Activated naive CD8-positive, alpha-beta T cell (primary cell): ENCODE measurements at regions not wholly inside any gene's neighbourhood (a gene's known extent, or its start where the extent isn't known, plus 50 kb on each side); places are given as distances from the start of the nearest gene placed in this dataset.

ENCODE experiments used
- H3K27ac Mint-ChIP-seq: one replicate; pipeline ENCODE4 v1.8.0; 2021; ENCODE audit warnings: mixed read lengths
- H3K27me3 Mint-ChIP-seq: one replicate; pipeline ENCODE4 v1.8.0; 2021; ENCODE audit warnings: mixed read lengths
- H3K36me3 Mint-ChIP-seq: one replicate; pipeline ENCODE4 v1.8.0; 2021; ENCODE audit warnings: mixed read lengths
- H3K4me1 Mint-ChIP-seq: one replicate; pipeline ENCODE4 v1.8.0; 2021; ENCODE audit warnings: low read depth, mixed read lengths
- H3K4me3 Mint-ChIP-seq: one replicate; pipeline ENCODE4 v1.8.0; 2021; ENCODE audit warnings: mild to moderate bottlenecking, mixed read lengths
- H3K9me3 Mint-ChIP-seq: one replicate; pipeline ENCODE4 v1.8.0; 2021; ENCODE audit warnings: low read depth, mixed read lengths

DNA sequence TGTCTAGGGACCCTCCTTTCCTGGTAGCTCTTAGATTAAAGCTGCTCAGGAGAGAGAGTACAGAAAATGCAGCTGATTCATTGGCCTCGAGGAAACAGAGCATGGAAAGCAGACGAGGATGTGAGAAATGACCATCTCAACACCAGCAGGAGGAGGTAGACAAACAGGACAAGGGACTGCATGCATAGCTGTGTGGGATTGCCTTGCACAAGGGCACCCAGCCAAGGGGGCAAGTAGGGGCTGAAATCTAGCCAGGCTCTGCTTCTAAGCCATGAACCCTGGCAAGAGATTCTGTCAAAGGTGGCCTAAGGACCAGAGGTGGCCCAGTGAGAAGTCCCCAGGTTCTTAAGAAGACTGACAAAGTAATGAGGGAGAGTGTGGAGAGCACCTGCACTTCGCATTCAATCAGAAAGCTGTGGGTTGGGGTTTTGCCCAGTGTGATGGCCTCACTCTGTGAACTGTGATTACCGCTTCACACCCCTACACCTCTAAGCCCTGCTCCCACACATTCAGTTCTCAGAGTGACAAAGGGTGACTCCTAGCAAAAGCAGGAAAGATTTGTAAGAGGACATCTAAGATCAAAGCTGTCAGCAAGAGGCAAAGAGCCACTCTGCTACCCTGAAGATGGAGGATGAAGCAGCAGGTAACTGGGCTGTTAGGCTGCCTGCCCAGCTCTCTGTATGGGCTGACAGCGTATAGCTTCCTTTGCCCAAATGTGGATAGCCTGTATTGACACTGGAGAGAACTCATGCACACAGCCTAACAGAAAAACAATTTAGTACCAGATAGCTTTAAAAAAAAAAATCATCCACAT, 151.3 kb upstream of the PELI1 start:
- Mint-ChIP-seq H3K4me1 (peaks cover 12% of the 10 kb centered on the region), H3K36me3 (peaks cover 2% of the 10 kb centered on the region), H3K9me3 (no peaks in the 10 kb centered on the region), H3K27ac (peak overlapping the region; percentile 83), H3K27me3 (no peaks in the 10 kb centered on the region), H3K4me3 (peak overlapping the region; percentile 51)

DNA sequence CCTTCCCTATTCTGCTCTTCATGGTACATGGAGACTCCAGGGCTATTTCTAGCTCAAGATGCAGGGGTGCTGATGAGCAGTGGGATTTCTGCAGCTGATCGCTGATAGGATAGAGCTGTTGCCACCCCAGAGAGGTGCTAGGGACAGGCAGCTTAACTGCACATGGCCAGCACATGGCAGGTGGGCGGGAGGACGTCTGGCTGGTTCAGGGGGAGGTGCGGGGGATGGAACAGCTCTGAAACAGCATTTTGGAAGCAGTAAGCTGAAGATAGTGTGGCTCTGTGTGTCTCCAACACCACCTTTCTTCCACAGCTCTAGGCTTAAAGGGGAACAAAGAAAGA, 151.9 kb upstream of the PELI1 start:
- Mint-ChIP-seq H3K27me3 (no peaks in the 10 kb centered on the region), H3K4me1 (peaks cover 12% of the 10 kb centered on the region), H3K9me3 (no peaks in the 10 kb centered on the region), H3K36me3 (peaks cover 2% of the 10 kb centered on the region), H3K4me3 (no peak overlapping the region), H3K27ac (peak overlapping the region; percentile 83)

DNA sequence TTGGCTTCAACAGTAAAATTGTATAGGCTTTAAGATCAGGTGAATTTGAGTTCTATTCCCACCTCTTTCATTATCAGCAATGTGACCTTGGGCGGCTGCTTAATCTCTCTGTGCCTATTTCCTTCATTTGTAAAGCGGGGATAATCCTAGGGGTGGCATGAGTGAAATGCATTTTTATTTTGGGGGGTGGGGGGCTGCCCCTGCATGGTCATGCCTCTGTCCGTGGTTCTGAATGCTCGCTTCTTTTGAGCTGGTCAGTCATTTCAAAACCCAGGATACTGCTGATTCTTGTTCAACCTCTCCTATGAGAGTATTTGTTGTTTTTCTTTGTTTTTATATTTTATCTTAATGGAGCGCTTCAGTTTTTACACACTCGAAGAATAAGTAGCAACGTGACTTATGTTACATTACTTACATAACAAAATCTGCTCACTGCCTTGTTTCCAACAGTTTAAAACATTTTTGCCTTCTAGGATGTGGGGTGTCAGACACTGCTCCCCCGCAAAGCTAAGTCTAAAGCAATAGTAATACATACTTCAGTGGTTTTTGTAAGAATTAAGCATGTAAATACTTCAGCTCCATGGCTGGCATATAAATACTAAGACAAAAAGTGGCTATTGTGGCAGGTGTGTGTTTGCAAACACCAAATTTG, 152.6 kb upstream of the PELI1 start:
- Mint-ChIP-seq H3K27ac (no peak overlapping the region), H3K4me1 (peaks cover 12% of the 10 kb centered on the region), H3K36me3 (peaks cover 2% of the 10 kb centered on the region), H3K27me3 (no peaks in the 10 kb centered on the region), H3K9me3 (no peaks in the 10 kb centered on the region), H3K4me3 (no peak overlapping the region)

DNA sequence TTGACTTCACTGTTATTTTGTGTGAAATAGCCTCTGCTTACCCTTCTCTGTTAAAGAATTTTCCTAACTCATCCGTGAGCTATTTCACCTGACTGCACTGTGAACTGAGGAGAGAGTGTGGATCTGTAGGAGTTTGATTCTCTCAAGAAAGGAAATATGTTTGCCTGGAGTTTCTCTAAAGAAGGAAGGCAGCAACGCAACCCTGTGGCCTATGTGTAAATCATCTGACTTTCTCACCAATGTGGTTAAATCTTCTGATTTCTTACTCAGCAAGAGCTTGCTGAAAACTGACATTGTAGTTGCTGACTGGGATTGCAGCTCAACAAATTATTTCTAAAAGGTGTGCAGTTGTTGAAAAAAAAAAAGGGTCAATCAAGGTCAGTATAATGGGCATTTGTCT, 153.9 kb upstream of the PELI1 start:
- Mint-ChIP-seq H3K9me3 (no peaks in the 10 kb centered on the region), H3K27ac (no peak overlapping the region), H3K4me3 (no peak overlapping the region), H3K4me1 (peaks cover 12% of the 10 kb centered on the region), H3K36me3 (peaks cover 2% of the 10 kb centered on the region), H3K27me3 (no peaks in the 10 kb centered on the region)

DNA sequence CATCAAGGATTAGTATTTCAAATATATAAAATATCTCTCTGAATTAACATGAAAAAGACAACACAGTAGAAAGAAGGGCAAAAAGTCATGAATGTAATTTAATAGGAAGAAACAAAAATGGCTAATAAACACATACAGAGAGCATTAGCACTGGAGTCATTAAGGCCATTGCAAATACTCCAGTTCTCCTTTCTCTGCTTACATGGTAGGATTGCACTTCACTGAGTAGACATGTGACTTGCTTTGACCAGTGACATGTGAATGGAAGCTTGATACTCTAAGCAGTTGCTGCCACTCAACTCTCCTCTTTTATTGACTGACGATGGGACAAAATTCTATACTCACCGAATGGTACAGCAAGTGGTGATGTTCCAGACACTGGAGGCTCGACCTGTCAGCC, 153.9 kb upstream of the LGALSL start:
- Mint-ChIP-seq H3K9me3 (no peaks in the 10 kb centered on the region), H3K36me3 (no peaks in the 10 kb centered on the region), H3K27me3 (no peaks in the 10 kb centered on the region), H3K4me1 (peaks cover 12% of the 10 kb centered on the region), H3K4me3 (no peak overlapping the region), H3K27ac (no peak overlapping the region)

DNA sequence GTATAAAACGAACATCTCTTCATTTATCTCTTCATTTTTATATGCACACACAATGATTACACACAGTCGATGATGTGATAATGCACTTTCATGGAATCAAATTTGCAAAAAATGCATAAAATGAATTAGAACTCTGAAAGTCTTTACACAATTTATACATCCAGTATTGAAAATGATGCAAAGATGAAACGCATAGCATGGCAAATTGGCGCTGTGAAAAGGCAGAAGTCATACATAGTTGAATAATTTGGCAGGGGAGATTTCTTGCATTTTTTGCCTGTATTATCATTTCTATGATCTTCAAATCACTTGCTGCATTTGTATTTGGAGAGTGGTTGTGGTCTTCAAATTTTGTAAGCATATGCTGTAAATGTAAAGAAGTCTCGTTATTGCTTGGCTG, 150.7 kb upstream of the LGALSL start:
- H3K27me3 Mint-ChIP-seq: no peaks in the 10 kb centered on the region

DNA sequence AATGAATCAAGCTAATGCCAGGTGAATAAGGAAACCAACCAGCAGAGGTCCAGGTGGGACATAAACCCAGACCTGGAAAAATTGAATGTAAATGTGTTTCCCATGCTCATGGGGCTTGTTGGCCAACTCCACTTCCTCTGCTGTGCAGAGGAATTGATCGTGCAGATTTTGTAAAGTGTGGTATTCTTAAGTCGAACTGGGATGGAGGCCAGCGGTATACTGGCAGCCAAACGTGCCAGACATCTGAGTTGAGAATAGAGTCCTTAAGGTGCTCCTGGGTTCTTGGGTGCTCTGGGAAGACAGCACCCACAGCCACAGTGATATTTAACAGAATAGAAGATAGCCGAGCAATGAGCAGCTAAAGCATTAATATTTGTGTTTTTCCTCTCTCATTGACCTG, 146.5 kb upstream of the LGALSL start:
- Mint-ChIP-seq H3K9me3 (no peaks in the 10 kb centered on the region), H3K27me3 (no peaks in the 10 kb centered on the region), H3K4me3 (no peak overlapping the region), H3K36me3 (no peaks in the 10 kb centered on the region), H3K4me1 (no peaks in the 10 kb centered on the region), H3K27ac (no peak overlapping the region)

More for the DNA sequence above, 150.7 kb upstream of the LGALSL start:
- Mint-ChIP-seq H3K27ac (no peak overlapping the region), H3K36me3 (no peaks in the 10 kb centered on the region), H3K4me1 (no peaks in the 10 kb centered on the region), H3K4me3 (no peak overlapping the region), H3K9me3 (no peaks in the 10 kb centered on the region)

DNA sequence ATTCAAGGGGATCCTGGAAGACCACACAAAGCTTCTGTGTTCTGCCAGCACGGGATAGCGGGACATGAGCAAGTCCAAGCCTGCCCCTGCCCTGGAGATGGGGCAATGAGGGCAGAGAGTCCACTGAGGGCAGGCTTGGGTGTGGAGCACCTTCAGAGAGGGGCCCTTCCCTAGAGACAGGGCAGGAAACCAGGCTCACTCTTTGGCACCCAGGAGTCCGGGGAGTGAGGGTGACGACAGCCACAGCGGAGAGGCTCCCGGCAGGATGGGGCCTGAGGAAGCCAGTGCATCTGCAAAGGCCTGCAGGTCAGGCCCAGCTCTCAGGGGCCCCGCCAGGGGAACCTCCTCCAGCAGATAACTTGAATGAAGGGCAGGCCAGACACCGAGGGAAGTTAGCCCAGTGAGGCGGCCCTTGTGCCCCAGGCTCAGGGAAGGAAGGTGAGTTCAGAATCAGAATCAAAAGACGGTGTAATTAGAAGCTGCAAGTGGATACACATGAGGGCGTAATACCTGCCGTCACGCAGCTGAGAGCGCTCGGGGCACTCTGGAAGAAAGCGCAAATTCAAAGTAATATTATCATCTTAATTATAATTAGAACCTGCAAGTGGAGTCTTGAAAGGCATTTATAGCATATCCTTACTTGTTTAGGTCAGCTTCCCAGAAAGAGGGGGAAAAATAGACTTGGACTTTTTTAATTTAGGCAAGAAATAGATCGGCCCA, 142.6 kb upstream of the LGALSL start:
- no peaks in the 10 kb centered on the region for H3K27me3 Mint-ChIP-seq
- no peaks in the 10 kb centered on the region for H3K4me1 Mint-ChIP-seq
- no peak overlapping the region for H3K4me3 Mint-ChIP-seq
- H3K9me3 Mint-ChIP-seq: no peaks in the 10 kb centered on the region
- no peak overlapping the region for H3K27ac Mint-ChIP-seq
- no peaks in the 10 kb centered on the region for H3K36me3 Mint-ChIP-seq

DNA sequence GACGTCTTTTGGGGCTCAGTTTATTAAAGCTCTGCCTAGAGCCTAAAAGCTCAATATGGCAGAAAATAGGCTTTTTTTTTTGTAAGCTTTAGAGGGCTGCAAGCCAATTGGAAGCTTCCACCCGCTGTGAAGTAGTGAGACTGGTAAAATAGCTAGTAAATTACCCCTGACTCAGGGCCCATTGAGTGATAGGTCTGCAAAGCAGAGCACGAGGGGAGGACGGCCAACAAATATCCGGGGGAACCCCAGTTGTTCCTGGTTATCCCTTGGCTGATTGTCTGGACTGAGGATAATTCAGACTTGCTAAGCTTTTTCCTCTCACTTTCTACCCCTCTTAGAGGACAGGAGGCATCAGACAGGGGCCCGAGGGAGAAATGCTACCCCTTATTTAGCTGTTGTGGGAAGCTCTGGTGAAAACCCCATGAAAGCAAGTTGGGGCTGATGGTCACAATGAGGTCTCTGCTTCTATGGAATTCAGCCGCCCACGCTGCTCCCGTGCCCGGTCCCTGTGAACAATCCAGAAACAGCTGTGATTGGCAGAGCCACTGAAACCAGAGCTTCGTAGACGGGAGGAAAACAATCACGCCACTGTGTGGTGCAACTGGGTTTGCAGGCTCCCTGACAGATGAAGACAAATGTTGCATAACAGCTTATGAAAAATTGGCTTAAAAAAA, 141.9 kb upstream of the LGALSL start:
- Mint-ChIP-seq H3K4me3 (no peak overlapping the region), H3K9me3 (no peaks in the 10 kb centered on the region), H3K27me3 (no peaks in the 10 kb centered on the region), H3K36me3 (no peaks in the 10 kb centered on the region), H3K4me1 (no peaks in the 10 kb centered on the region), H3K27ac (no peak overlapping the region)

DNA sequence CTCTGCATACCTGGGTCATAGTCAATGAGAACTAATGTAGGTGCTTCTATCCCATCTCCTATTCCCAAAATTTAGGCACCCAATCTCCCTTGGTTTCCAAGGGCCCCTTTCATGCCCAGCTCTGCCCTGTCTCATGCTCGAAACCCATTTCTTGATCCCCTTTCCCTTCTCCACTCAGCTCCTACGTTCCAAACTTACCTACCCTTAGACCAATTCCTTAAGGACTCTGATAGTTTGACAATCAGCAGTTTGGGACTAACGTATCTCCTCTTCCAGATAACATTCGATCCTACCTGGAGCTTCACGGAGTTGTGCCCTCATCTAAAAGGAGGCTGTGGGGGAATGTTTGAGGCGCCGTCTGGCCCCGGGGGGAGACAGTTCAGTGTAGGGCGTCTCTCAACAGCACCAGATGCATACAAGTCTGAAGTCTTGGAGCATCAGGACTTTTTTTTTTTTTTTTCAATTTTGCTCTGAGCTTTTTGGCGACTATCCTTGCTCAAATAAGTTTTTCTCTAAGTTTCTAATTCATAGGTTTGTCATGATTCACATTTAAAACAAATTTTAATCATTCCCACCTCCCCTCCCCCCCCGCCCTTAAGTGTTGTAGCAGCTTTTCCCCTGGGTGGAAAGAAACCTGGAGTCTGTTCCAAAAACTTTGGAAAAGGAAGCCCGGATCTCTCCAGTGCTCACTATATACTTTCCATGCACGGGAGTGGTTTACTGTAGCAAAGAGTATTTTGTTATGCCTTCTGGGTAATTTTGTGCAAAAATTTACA, 141.2 kb upstream of the LGALSL start:
- Mint-ChIP-seq H3K36me3 (no peaks in the 10 kb centered on the region), H3K27me3 (no peaks in the 10 kb centered on the region), H3K9me3 (no peaks in the 10 kb centered on the region), H3K4me1 (peaks cover 5% of the 10 kb centered on the region), H3K27ac (no peak overlapping the region), H3K4me3 (no peak overlapping the region)

DNA sequence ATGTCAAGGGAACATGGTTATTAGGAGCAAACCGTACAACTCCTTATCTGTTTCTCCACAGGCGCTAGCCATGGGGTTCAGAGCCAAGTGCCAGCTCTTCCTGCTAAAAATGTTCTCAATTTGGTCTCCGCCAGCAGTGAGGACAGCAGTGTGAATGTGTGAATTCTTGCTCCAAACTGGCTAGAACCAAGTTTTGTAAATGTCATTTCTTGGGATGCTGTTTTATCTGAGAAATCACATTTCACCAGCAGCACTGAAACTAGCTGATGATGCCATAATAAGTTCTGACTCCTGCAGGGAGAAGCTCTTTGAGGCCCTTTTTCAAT, 140.6 kb upstream of the LGALSL start:
- H3K4me3 Mint-ChIP-seq: no peak overlapping the region
- H3K36me3 Mint-ChIP-seq: no peaks in the 10 kb centered on the region
- peaks cover 8% of the 10 kb centered on the region for H3K4me1 Mint-ChIP-seq
- no peaks in the 10 kb centered on the region for H3K27me3 Mint-ChIP-seq
- H3K9me3 Mint-ChIP-seq: no peaks in the 10 kb centered on the region
- no peak overlapping the region for H3K27ac Mint-ChIP-seq

DNA sequence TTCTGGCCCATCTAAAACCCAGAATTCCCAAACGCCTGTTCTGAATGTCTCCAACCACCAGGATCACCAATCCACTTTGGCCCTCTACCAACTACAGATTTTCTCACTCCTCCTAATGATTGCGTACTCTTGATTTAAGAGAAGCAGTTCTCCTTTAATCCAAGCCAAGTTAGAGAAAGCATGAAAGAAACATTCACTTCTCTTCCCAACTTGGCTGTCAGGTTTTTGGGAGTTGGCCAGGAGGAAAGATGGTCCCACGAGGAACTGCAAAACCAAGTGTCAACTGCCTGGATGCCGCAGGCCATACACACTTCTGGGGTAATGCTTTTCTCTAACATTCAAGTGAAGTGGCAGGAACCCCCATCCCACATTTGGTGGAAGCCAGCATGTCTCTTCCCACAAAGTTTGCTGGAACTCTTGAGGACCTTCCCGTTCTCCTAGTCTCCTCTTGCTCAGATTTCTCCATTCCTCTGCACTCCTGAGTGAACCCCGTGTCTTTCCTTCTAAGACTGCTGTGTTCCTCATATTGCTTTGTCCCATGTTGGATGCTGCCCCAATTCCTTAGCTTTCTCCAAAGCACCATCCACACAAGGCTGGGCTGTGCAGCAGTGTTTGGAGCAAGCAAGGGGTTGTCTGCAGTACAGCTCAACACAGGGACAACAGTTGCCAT, 138.5 kb upstream of the LGALSL start:
- Mint-ChIP-seq H3K27me3 (no peaks in the 10 kb centered on the region), H3K4me3 (no peak overlapping the region), H3K36me3 (no peaks in the 10 kb centered on the region), H3K4me1 (peaks cover 8% of the 10 kb centered on the region), H3K27ac (no peak overlapping the region), H3K9me3 (no peaks in the 10 kb centered on the region)

DNA sequence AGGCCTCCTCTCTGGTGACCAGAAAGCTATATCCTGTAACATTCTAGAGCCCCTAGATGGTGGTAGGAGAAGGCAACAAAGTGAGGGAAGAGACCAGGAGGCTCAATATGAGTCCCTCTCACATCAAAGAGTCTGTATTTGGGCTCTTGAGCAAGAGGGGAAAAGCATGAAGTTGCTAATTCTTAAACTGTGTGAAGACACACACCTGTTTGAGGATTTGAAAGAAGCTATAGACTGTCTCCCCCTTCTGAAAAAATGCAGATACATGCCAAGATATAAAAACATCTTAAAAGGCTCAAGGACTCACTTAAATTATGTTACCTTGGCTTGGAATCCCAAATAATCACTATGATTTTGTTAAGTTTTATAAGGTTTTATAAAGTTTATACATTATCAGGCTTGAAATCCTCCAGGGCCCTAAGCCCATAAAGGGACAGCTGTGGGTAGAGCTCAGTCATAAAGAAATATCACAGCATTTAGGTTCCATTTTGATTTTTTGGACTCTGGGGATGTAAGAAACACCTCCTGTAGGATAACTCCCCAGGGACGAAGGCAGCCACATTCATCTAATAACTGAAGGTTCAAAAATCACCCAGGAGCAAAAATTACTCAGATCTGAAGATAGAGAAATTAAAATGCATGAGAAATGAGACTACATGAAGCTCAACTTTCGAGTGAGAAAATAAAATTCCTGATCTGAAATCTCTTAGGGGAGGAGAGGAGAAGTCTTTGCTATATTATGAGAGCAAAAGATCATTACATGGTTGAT, 136.1 kb upstream of the LGALSL start:
- H3K27me3 Mint-ChIP-seq: no peaks in the 10 kb centered on the region
- peak overlapping the region; percentile 2 for H3K27ac Mint-ChIP-seq
- peaks cover 11% of the 10 kb centered on the region for H3K4me1 Mint-ChIP-seq
- no peak overlapping the region for H3K4me3 Mint-ChIP-seq
- H3K36me3 Mint-ChIP-seq: no peaks in the 10 kb centered on the region
- H3K9me3 Mint-ChIP-seq: no peaks in the 10 kb centered on the region

DNA sequence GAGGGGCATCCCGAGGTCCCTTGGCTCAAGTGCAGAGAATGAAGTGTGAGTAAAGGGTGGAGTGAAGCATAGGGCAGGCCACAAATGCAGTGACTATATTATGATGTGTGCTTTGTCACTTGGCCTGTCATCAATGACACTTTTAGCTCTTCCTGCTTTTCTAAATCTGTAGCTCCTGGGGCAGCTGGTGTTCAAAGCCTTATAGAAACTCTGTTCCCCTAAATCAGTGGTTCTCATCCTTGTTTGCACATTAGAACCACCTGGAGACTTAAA, 135.6 kb upstream of the LGALSL start:
- Mint-ChIP-seq H3K36me3 (no peaks in the 10 kb centered on the region), H3K9me3 (no peaks in the 10 kb centered on the region), H3K27me3 (no peaks in the 10 kb centered on the region), H3K4me3 (no peak overlapping the region), H3K4me1 (peaks cover 13% of the 10 kb centered on the region), H3K27ac (peak overlapping the region; percentile 28)
